A673 (cell line): ENCODE measurements at regions not wholly inside any gene's neighbourhood (a gene's known extent, or its start where the extent isn't known, plus 50 kb on each side); places are given as distances from the start of the nearest gene placed in this dataset.

Source experiments
- BruUV-seq: library from RNA; stranded (reverse); fragments of 400-500 nt; replicated peaks from 2 replicates; lab custom pipeline; 2021; lab: Mats Ljungman, UMichigan
- CTCF ChIA-PET: fragments of 300-600 bp; sonication (Branson Sonifier 250); formaldehyde crosslinking; loops from one replicate; lab custom pipeline; 2022; ENCODE audit warnings: antibody characterized with exemption; lab: Charles Lee
- POLR2A ChIA-PET: fragments of 300-600 bp; sonication (Branson Sonifier 250); formaldehyde crosslinking; loops from one replicate; lab custom pipeline; 2022; ENCODE audit warnings: antibody characterized with exemption; ENCODE audit not compliant: low non-redundant PET; lab: Charles Lee
- DNase-seq: peaks from one replicate; pipeline ENCODE4 v3.0.0-alpha.2; 2015; ENCODE audit warnings: low spot score
- H3K27ac ChIP-seq: fragments of 200-600 bp; sonication (generic); 2 replicates; pipeline ENCODE4 v1.5.1; 2016; ENCODE audit warnings: mixed run types, low read depth, mild to moderate bottlenecking, mixed read lengths, antibody characterized with exemption, low read length; ENCODE audit not compliant: poor library complexity, severe bottlenecking
- H3K27me3 ChIP-seq: fragments of 200-600 bp; sonication (generic); replicated peaks from 2 replicates; pipeline ENCODE4 v1.6.1; 2017; ENCODE audit warnings: mixed run types, low read depth, mild to moderate bottlenecking, mixed read lengths, antibody characterized with exemption, low read length; ENCODE audit not compliant: insufficient read depth, poor library complexity
- H3K36me3 ChIP-seq: fragments of 200-600 bp; sonication (generic); 2 replicates; pipeline ENCODE4 v1.6.1; 2016; ENCODE audit warnings: mixed run types, mild to moderate bottlenecking, mixed read lengths, antibody characterized with exemption, low read length; ENCODE audit not compliant: insufficient read depth, poor library complexity, severe bottlenecking
- H3K4me1 ChIP-seq: fragments of 200-600 bp; sonication (generic); 2 replicates; pipeline ENCODE4 v1.6.1; 2017; ENCODE audit warnings: mixed run types, mild to moderate bottlenecking, mixed read lengths, antibody characterized with exemption, low read length; ENCODE audit not compliant: insufficient read depth, poor library complexity, severe bottlenecking
- H3K4me3 ChIP-seq: fragments of 200-600 bp; sonication (generic); 2 replicates; pipeline ENCODE4 v1.5.1; 2016; ENCODE audit warnings: low read depth, mixed run types, mild to moderate bottlenecking, mixed read lengths, low read length; ENCODE audit not compliant: poor library complexity, severe bottlenecking
- H3K9me3 ChIP-seq: fragments of 200-600 bp; sonication (generic); 2 replicates; pipeline ENCODE4 v1.6.1; 2016; ENCODE audit warnings: mixed run types, low read depth, mild to moderate bottlenecking, mixed read lengths, antibody characterized with exemption, low read length; ENCODE audit not compliant: poor library complexity, severe bottlenecking
- CTCF ChIP-seq: fragments of 300-800, 200-600 bp; sonication (generic); conservative IDR thresholded peaks from 2 replicates; pipeline ENCODE4 v1.5.1; 2017; ENCODE audit warnings: low read depth, mild to moderate bottlenecking, antibody characterized with exemption, low read length, moderate library complexity, mixed read lengths
- EZH2 ChIP-seq: fragments of 200-600 bp; sonication (generic); IDR thresholded peaks from 2 replicates; pipeline ENCODE4 v1.6.1; 2017; ENCODE audit warnings: borderline replicate concordance, low read depth, mild to moderate bottlenecking, mixed read lengths, antibody characterized with exemption, low read length; ENCODE audit not compliant: poor library complexity, severe bottlenecking
- intact Hi-C: fragments of 100-400 bp; cut with micrococcal nuclease; formaldehyde crosslinking; loops from one replicate; pipeline ENCODE4 v1.10.0; 2022; ENCODE audit not compliant: unreplicated experiment

GRCh38 chr11:116283300-116283699 is 489.5 kb downstream of the BUD13 start:
- no peaks in the 10 kb centered on the region for H3K9me3 ChIP-seq
- POLR2A ChIA-PET = no interaction called here
- TF ChIP-seq EZH2 = no peak
- no peak for TF ChIP-seq CTCF
- intact Hi-C loops = no loop called here
- no peak for DNase-seq
- H3K27ac ChIP-seq = no peak overlapping the region
- H3K36me3 ChIP-seq = no peaks in the 10 kb centered on the region
- H3K4me1 ChIP-seq = no peaks in the 10 kb centered on the region
- no peaks in the 10 kb centered on the region for H3K27me3 ChIP-seq
- no peak overlapping the region for H3K4me3 ChIP-seq
- no TSS peak for BruUV-seq
- CTCF ChIA-PET = no interaction called here

- ChIA-PET CTCF (interaction anchor here (0.7 kb wide), 1 partner anchor 22 kb away, joined by 3 read pairs; no protein-coding TSS in a partner anchor), POLR2A (no interaction called here)
- H3K4me3 ChIP-seq = no peak overlapping the region
- H3K27me3 ChIP-seq = no peaks in the 10 kb centered on the region
- H3K9me3 ChIP-seq = no peaks in the 10 kb centered on the region
- H3K27ac ChIP-seq = no peak overlapping the region
- DNase-seq = no peak
- no peaks in the 10 kb centered on the region for H3K36me3 ChIP-seq
- intact Hi-C loops = no loop called here
- no TSS peak for BruUV-seq
- TF ChIP-seq EZH2 (no peak), CTCF (no peak)
- H3K4me1 ChIP-seq = no peaks in the 10 kb centered on the region
Measured at GRCh38 chr11:116282481-116282880, 490.3 kb downstream of the BUD13 start.

- no TSS peak for BruUV-seq
- no peak for TF ChIP-seq CTCF
- no peak for TF ChIP-seq EZH2
- CTCF ChIA-PET = interaction anchor here (0.7 to 1.2 kb wide), 4 partner anchors 23 to 970 kb away, joined by 3 to 6 read pairs (median 4); no protein-coding TSS in a partner anchor
- no peak for DNase-seq
- H3K27me3 ChIP-seq = no peaks in the 10 kb centered on the region
- POLR2A ChIA-PET = no interaction called here
- H3K4me3 ChIP-seq = no peak overlapping the region
- no peaks in the 10 kb centered on the region for H3K4me1 ChIP-seq
- H3K27ac ChIP-seq = no peak overlapping the region
- H3K9me3 ChIP-seq = no peaks in the 10 kb centered on the region
- no peaks in the 10 kb centered on the region for H3K36me3 ChIP-seq
- intact Hi-C loops = no loop called here
Measured at GRCh38 chr11:116281173-116282160, 491.3 kb downstream of the BUD13 start.
